WTC11 (cell line): ENCODE measurements at regions not wholly inside any gene's neighbourhood (a gene's known extent, or its start where the extent isn't known, plus 50 kb on each side); places are given as distances from the start of the nearest gene placed in this dataset.
A peak's percentile ranks its signal among the peaks of the same experiment; 100 is the strongest.

ENCODE experiments used
- ATAC-seq: fragments of 200-7000 bp; cut with Tn5 transposase; 2 replicates; pipeline ENCODE4 v1.10.0; 2021; ENCODE audit warnings: mild to moderate bottlenecking, moderate library complexity
- CTCF ChIA-PET: fragments of 300-600 bp; sonication (Branson Sonifier 250); formaldehyde crosslinking; loops from one replicate; lab custom pipeline; 2021; ENCODE audit warnings: antibody characterized with exemption; lab: Charles Lee
- POLR2A ChIA-PET: fragments of 350-600 bp; sonication (Branson Sonifier 250); formaldehyde crosslinking; loops from one replicate; lab custom pipeline; 2021; ENCODE audit warnings: antibody characterized with exemption; lab: Charles Lee
- DNase-seq: peaks from one replicate; pipeline ENCODE4 v3.0.0; 2021; ENCODE audit warnings: low spot score
- H3K27ac Mint-ChIP-seq: 2 replicates; pipeline ENCODE4 v1.8.0; 2021; ENCODE audit warnings: mixed read lengths
- H3K27me3 Mint-ChIP-seq: 2 replicates; pipeline ENCODE4 v1.8.0; 2021; ENCODE audit warnings: low read depth, mild to moderate bottlenecking, moderate library complexity, mixed read lengths
- H3K36me3 Mint-ChIP-seq: 2 replicates; pipeline ENCODE4 v1.8.0; 2021; ENCODE audit warnings: mixed read lengths
- H3K4me1 Mint-ChIP-seq: 2 replicates; pipeline ENCODE4 v1.8.0; 2022; ENCODE audit warnings: mixed read lengths
- H3K4me3 Mint-ChIP-seq: 2 replicates; pipeline ENCODE4 v1.8.0; 2021; ENCODE audit warnings: mild to moderate bottlenecking, moderate library complexity, mixed read lengths
- H3K9me3 Mint-ChIP-seq: 2 replicates; pipeline ENCODE4 v1.8.0; 2021; ENCODE audit warnings: mixed read lengths
- CBFB ChIP-seq: sonication (generic); formaldehyde crosslinking; IDR thresholded peaks from 2 replicates; pipeline ENCODE4 v1.8.1; 2022; ENCODE audit warnings: mild to moderate bottlenecking, low read depth, missing genetic modification reagents
- CREM ChIP-seq: sonication (generic); formaldehyde crosslinking; IDR thresholded peaks from 2 replicates; pipeline ENCODE4 v1.8.1; 2022; ENCODE audit warnings: mild to moderate bottlenecking, missing genetic modification reagents, moderate library complexity
- ELF4 ChIP-seq: sonication (generic); formaldehyde crosslinking; IDR thresholded peaks from 2 replicates; pipeline ENCODE4 v1.8.1; 2022; ENCODE audit warnings: low read depth, mild to moderate bottlenecking, moderate library complexity, missing genetic modification reagents
- FOXJ3 ChIP-seq: sonication (generic); formaldehyde crosslinking; IDR thresholded peaks from 2 replicates; pipeline ENCODE4 v1.9.0; 2021; ENCODE audit warnings: missing genetic modification reagents, mild to moderate bottlenecking, borderline replicate concordance
- GRHL2 ChIP-seq: fragments of 250-450 bp; sonication (Bioruptor Pico); IDR thresholded peaks from 2 replicates; pipeline ENCODE4 v1.8.0; 2022; ENCODE audit warnings: mild to moderate bottlenecking, moderate library complexity; ENCODE audit not compliant: insufficient replicate concordance, severe bottlenecking
- GTF2I ChIP-seq: fragments of 250-450 bp; sonication (Bioruptor Pico); conservative IDR thresholded peaks from 2 replicates; pipeline ENCODE4 v1.4.0; 2021; ENCODE audit warnings: mild to moderate bottlenecking
- MXD4 ChIP-seq: fragments of 250-450 bp; sonication (Bioruptor Pico); IDR thresholded peaks from 2 replicates; pipeline ENCODE4 v1.8.0; 2021; ENCODE audit warnings: mild to moderate bottlenecking, moderate library complexity, borderline replicate concordance
- MYBL2 ChIP-seq: sonication (generic); formaldehyde crosslinking; IDR thresholded peaks from 2 replicates; pipeline ENCODE4 v1.8.1; 2023; ENCODE audit warnings: mild to moderate bottlenecking, moderate library complexity, missing genetic modification reagents
- NFYB ChIP-seq: sonication (generic); formaldehyde crosslinking; conservative IDR thresholded peaks from 2 replicates; pipeline ENCODE4 v1.8.0; 2022; ENCODE audit warnings: low read depth, missing genetic modification reagents
- NR3C1 ChIP-seq: sonication (generic); formaldehyde crosslinking; conservative IDR thresholded peaks from 2 replicates; pipeline ENCODE4 v1.8.1; 2023; ENCODE audit warnings: low read depth, mild to moderate bottlenecking, missing genetic modification reagents
- OVOL2 ChIP-seq: fragments of 250-450 bp; sonication (Bioruptor Pico); IDR thresholded peaks from 2 replicates; pipeline ENCODE4 v1.9.0; 2021; ENCODE audit warnings: mild to moderate bottlenecking, borderline replicate concordance
- SP1 ChIP-seq: sonication (generic); formaldehyde crosslinking; conservative IDR thresholded peaks from 2 replicates; pipeline ENCODE4 v1.8.1; 2022; ENCODE audit warnings: missing genetic modification reagents
- ZNF423 ChIP-seq: fragments of 250-450 bp; sonication (Bioruptor Pico); IDR thresholded peaks from 2 replicates; pipeline ENCODE4 v2.1.2; 2022; ENCODE audit warnings: mild to moderate bottlenecking, moderate library complexity
- TF ChIP-seq, protein P1 (sequence below): sonication (generic); formaldehyde crosslinking; IDR thresholded peaks from 2 replicates; pipeline ENCODE4 v1.8.0; 2023; ENCODE audit warnings: missing genetic modification reagents, mild to moderate bottlenecking, borderline replicate concordance
- TF ChIP-seq, protein P2 (sequence below): sonication (generic); formaldehyde crosslinking; IDR thresholded peaks from 2 replicates; pipeline ENCODE4 v1.8.1; 2023; ENCODE audit warnings: mild to moderate bottlenecking, moderate library complexity, missing genetic modification reagents
- TF ChIP-seq, protein P3 (sequence below): sonication (generic); formaldehyde crosslinking; IDR thresholded peaks from 2 replicates; pipeline ENCODE4 v1.8.0; 2022; ENCODE audit warnings: missing genetic modification reagents
- TF ChIP-seq, protein P4 (sequence below): fragments of 250-450 bp; sonication (Bioruptor Pico); IDR thresholded peaks from 2 replicates; pipeline ENCODE4 v1.8.0; 2021; ENCODE audit warnings: mild to moderate bottlenecking
- TF ChIP-seq, protein P5 (sequence below): sonication (generic); formaldehyde crosslinking; IDR thresholded peaks from 2 replicates; pipeline ENCODE4 v1.8.1; 2023; ENCODE audit warnings: mild to moderate bottlenecking, missing genetic modification reagents, moderate library complexity

DNA sequence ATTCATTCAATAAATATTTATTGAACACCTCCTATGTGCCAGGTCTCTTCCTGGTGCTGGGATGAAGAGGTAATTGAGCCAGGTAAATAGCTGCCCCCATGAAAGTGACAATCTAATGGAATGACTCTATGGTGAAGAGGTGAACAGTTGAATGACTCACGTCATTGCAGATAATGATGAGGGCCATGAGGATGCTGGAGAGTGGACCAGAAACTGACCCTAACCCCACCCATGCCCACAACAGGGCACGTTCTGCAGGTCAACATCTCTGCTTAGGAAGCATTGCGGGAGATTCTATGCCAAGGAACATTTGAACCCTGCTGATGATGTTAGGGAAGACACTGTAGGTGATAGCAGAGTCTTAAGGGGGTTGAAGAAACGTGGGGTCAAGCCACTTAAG, 788.9 kb upstream of the TBX3 start (continued):
- TF ChIP-seq CBFB (CRISPR knock-in tag) (no peak), MYBL2 (CRISPR knock-in tag) (no peak), CREM (CRISPR knock-in tag) (no peak)

DNA sequence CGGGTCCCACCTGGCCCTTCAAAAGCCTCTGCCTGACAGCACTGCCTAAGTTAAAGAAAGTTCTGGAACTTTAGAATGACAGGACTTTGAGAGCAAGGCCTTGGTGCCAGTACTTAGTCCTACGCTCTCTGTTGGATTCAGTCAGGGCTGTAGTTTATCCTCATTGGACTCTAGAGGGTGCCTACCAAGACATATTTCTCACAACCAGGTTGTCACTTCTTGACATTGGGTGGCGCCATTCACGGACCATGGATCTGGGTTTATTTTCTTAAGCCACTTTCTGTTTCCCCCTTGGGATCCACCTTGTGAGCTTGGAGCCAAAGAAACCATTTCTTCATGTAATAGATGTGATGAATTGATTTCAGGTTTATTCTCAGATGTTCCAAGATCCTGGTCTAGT, 787.0 kb upstream of the TBX3 start:
- POLR2A ChIA-PET, result no interaction called here
- no peaks in the 10 kb centered on the region; the same call in 1 of the 2 replicates for H3K27me3 Mint-ChIP-seq
- CTCF ChIA-PET, result no interaction called here
- H3K36me3 Mint-ChIP-seq, result no peaks in the 10 kb centered on the region
- TF ChIP-seq ELF4 (CRISPR knock-in tag) (no peak), NR3C1 (CRISPR knock-in tag) (no peak), ZNF423 (CRISPR knock-in tag) (no peak), FOXJ3 (CRISPR knock-in tag) (no peak), GTF2I (CRISPR knock-in tag) (no peak), OVOL2 (CRISPR knock-in tag) (no peak), NFYB (no peak), SP1 (CRISPR knock-in tag) (no peak), MXD4 (no peak), GRHL2 (no peak)
- TF ChIP-seq, protein P1, sequence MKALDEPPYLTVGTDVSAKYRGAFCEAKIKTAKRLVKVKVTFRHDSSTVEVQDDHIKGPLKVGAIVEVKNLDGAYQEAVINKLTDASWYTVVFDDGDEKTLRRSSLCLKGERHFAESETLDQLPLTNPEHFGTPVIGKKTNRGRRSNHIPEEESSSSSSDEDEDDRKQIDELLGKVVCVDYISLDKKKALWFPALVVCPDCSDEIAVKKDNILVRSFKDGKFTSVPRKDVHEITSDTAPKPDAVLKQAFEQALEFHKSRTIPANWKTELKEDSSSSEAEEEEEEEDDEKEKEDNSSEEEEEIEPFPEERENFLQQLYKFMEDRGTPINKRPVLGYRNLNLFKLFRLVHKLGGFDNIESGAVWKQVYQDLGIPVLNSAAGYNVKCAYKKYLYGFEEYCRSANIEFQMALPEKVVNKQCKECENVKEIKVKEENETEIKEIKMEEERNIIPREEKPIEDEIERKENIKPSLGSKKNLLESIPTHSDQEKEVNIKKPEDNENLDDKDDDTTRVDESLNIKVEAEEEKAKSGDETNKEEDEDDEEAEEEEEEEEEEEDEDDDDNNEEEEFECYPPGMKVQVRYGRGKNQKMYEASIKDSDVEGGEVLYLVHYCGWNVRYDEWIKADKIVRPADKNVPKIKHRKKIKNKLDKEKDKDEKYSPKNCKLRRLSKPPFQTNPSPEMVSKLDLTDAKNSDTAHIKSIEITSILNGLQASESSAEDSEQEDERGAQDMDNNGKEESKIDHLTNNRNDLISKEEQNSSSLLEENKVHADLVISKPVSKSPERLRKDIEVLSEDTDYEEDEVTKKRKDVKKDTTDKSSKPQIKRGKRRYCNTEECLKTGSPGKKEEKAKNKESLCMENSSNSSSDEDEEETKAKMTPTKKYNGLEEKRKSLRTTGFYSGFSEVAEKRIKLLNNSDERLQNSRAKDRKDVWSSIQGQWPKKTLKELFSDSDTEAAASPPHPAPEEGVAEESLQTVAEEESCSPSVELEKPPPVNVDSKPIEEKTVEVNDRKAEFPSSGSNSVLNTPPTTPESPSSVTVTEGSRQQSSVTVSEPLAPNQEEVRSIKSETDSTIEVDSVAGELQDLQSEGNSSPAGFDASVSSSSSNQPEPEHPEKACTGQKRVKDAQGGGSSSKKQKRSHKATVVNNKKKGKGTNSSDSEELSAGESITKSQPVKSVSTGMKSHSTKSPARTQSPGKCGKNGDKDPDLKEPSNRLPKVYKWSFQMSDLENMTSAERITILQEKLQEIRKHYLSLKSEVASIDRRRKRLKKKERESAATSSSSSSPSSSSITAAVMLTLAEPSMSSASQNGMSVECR (CRISPR knock-in tag), result no peak
- TF ChIP-seq, protein P2, sequence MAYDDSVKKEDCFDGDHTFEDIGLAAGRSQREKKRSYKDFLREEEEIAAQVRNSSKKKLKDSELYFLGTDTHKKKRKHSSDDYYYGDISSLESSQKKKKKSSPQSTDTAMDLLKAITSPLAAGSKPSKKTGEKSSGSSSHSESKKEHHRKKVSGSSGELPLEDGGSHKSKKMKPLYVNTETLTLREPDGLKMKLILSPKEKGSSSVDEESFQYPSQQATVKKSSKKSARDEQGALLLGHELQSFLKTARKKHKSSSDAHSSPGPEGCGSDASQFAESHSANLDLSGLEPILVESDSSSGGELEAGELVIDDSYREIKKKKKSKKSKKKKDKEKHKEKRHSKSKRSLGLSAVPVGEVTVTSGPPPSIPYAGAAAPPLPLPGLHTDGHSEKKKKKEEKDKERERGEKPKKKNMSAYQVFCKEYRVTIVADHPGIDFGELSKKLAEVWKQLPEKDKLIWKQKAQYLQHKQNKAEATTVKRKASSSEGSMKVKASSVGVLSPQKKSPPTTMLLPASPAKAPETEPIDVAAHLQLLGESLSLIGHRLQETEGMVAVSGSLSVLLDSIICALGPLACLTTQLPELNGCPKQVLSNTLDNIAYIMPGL (CRISPR knock-in tag), result no peak
- TF ChIP-seq, protein P3, sequence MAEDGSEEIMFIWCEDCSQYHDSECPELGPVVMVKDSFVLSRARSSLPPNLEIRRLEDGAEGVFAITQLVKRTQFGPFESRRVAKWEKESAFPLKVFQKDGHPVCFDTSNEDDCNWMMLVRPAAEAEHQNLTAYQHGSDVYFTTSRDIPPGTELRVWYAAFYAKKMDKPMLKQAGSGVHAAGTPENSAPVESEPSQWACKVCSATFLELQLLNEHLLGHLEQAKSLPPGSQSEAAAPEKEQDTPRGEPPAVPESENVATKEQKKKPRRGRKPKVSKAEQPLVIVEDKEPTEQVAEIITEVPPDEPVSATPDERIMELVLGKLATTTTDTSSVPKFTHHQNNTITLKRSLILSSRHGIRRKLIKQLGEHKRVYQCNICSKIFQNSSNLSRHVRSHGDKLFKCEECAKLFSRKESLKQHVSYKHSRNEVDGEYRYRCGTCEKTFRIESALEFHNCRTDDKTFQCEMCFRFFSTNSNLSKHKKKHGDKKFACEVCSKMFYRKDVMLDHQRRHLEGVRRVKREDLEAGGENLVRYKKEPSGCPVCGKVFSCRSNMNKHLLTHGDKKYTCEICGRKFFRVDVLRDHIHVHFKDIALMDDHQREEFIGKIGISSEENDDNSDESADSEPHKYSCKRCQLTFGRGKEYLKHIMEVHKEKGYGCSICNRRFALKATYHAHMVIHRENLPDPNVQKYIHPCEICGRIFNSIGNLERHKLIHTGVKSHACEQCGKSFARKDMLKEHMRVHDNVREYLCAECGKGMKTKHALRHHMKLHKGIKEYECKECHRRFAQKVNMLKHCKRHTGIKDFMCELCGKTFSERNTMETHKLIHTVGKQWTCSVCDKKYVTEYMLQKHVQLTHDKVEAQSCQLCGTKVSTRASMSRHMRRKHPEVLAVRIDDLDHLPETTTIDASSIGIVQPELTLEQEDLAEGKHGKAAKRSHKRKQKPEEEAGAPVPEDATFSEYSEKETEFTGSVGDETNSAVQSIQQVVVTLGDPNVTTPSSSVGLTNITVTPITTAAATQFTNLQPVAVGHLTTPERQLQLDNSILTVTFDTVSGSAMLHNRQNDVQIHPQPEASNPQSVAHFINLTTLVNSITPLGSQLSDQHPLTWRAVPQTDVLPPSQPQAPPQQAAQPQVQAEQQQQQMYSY (CRISPR knock-in tag), result no peak
- TF ChIP-seq, protein P4, sequence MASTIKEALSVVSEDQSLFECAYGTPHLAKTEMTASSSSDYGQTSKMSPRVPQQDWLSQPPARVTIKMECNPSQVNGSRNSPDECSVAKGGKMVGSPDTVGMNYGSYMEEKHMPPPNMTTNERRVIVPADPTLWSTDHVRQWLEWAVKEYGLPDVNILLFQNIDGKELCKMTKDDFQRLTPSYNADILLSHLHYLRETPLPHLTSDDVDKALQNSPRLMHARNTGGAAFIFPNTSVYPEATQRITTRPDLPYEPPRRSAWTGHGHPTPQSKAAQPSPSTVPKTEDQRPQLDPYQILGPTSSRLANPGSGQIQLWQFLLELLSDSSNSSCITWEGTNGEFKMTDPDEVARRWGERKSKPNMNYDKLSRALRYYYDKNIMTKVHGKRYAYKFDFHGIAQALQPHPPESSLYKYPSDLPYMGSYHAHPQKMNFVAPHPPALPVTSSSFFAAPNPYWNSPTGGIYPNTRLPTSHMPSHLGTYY, result no peak
- TF ChIP-seq, protein P5, sequence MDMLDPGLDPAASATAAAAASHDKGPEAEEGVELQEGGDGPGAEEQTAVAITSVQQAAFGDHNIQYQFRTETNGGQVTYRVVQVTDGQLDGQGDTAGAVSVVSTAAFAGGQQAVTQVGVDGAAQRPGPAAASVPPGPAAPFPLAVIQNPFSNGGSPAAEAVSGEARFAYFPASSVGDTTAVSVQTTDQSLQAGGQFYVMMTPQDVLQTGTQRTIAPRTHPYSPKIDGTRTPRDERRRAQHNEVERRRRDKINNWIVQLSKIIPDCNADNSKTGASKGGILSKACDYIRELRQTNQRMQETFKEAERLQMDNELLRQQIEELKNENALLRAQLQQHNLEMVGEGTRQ, result no peak
- no peak overlapping the region for H3K4me3 Mint-ChIP-seq
- H3K27ac Mint-ChIP-seq, result no peak overlapping the region
- ATAC-seq, result peak; percentile 65
- no peak for DNase-seq
- H3K9me3 Mint-ChIP-seq, result peaks cover 7% of the 10 kb centered on the region
- H3K4me1 Mint-ChIP-seq, result peaks cover 17% of the 10 kb centered on the region
